ENCODE measurements at regions not wholly inside any gene's neighbourhood (a gene's known extent, or its start where the extent isn't known, plus 50 kb on each side); places are given as distances from the start of the nearest gene placed in this dataset.

GRCh38 chr12:23415180-23415579, 534.3 kb downstream of the SOX5 start:
- Histone ChIP-seq H3K4me3 (ENCODE audit: low read length) (no peak overlapping the region), H3K36me3 (ENCODE audit: control insufficient read depth, insufficient read depth, low read length) (no peaks in the 10 kb centered on the region), H3K27ac (ENCODE audit: low read length) (no peak overlapping the region), H3K4me1 (ENCODE audit: control insufficient read depth, insufficient read depth, low read length) (no peaks in the 10 kb centered on the region), H3K9me3 (ENCODE audit: control insufficient read depth, insufficient read depth, low read length) (no peaks in the 10 kb centered on the region), H3K27me3 (ENCODE audit: control insufficient read depth, insufficient read depth, low read length) (no peaks in the 10 kb centered on the region)
- Mint-ChIP-seq H3K27ac (no peak overlapping the region), H3K4me3 (no peak overlapping the region), H3K36me3 (no peaks in the 10 kb centered on the region), H3K4me1 (no peaks in the 10 kb centered on the region), H3K27me3 (ENCODE audit: low read depth in 2 of 2) (no peaks in the 10 kb centered on the region), H3K9me3 (peaks cover 9 to 20% of the 10 kb centered on the region in 2 donors)
- no peak for DNase-seq
- intact Hi-C loops (cut with micrococcal nuclease) = no loop called here
- TF ChIP-seq CTCF (IDR thresholded peaks at IDR 0.05) = no peak
- ATAC-seq = no peak
- 94% methylated on average over 3 of the region's 3 CpGs for WGBS (ENCODE audit: insufficient coverage)

- Histone ChIP-seq H3K27ac (ENCODE audit: low read length) (no peak overlapping the region), H3K27me3 (ENCODE audit: control insufficient read depth, insufficient read depth, low read length) (no peaks in the 10 kb centered on the region), H3K36me3 (ENCODE audit: control insufficient read depth, insufficient read depth, low read length) (no peaks in the 10 kb centered on the region), H3K4me3 (ENCODE audit: low read length) (no peak overlapping the region), H3K9me3 (ENCODE audit: control insufficient read depth, insufficient read depth, low read length) (no peaks in the 10 kb centered on the region), H3K4me1 (ENCODE audit: control insufficient read depth, insufficient read depth, low read length) (no peaks in the 10 kb centered on the region)
- DNase-seq = no peak
- Mint-ChIP-seq H3K4me3 (no peak overlapping the region), H3K27me3 (ENCODE audit: low read depth in 2 of 2) (no peaks in the 10 kb centered on the region), H3K4me1 (no peaks in the 10 kb centered on the region), H3K9me3 (peaks cover 8 to 12% of the 10 kb centered on the region in 2 donors), H3K27ac (no peak overlapping the region), H3K36me3 (peaks cover 8% of the 10 kb centered on the region)
- no peak for ATAC-seq
- no peak for TF ChIP-seq CTCF (IDR thresholded peaks at IDR 0.05)
- intact Hi-C loops (cut with micrococcal nuclease) = no loop called here
- WGBS (ENCODE audit: insufficient coverage) = 66% methylated on average over 5 of the region's 6 CpGs
Observed at GRCh38 chr12:23421556-23421955, 527.9 kb downstream of the SOX5 start.

GRCh38 chr12:23423097-23423687, 526.3 kb downstream of the SOX5 start:
- intact Hi-C loops (cut with micrococcal nuclease) = no loop called here
- no peak overlapping the region for H3K4me3 Mint-ChIP-seq
- H3K9me3 Mint-ChIP-seq = peaks cover 9 to 20% of the 10 kb centered on the region in 2 donors
- DNase-seq = no peak
- H3K27ac ChIP-seq (ENCODE audit: low read length) = no peak overlapping the region
- no peaks in the 10 kb centered on the region for H3K4me1 ChIP-seq (ENCODE audit: control insufficient read depth, insufficient read depth, low read length)
- H3K27me3 Mint-ChIP-seq (ENCODE audit: low read depth in 2 of 2) = no peaks in the 10 kb centered on the region
- H3K27me3 ChIP-seq (ENCODE audit: control insufficient read depth, insufficient read depth, low read length) = no peaks in the 10 kb centered on the region
- peaks cover 8% of the 10 kb centered on the region for H3K36me3 Mint-ChIP-seq
- no peak for ATAC-seq
- no peak overlapping the region for H3K4me3 ChIP-seq (ENCODE audit: low read length)
- no peaks in the 10 kb centered on the region for H3K4me1 Mint-ChIP-seq
- no peaks in the 10 kb centered on the region for H3K36me3 ChIP-seq (ENCODE audit: control insufficient read depth, insufficient read depth, low read length)
- no peak for TF ChIP-seq CTCF (IDR thresholded peaks at IDR 0.05)
- H3K9me3 ChIP-seq (ENCODE audit: control insufficient read depth, insufficient read depth, low read length) = no peaks in the 10 kb centered on the region
- H3K27ac Mint-ChIP-seq = no peak overlapping the region
- 91% methylated on average over 5 of the region's 5 CpGs for WGBS (ENCODE audit: insufficient coverage)

GRCh38 chr12:23423796-23424195, 525.7 kb downstream of the SOX5 start:
- 86% methylated on average over 1 of the region's 2 CpGs for WGBS (ENCODE audit: insufficient coverage)
- H3K36me3 Mint-ChIP-seq = peaks cover 8% of the 10 kb centered on the region
- no peaks in the 10 kb centered on the region for H3K4me1 ChIP-seq (ENCODE audit: control insufficient read depth, insufficient read depth, low read length)
- no peaks in the 10 kb centered on the region for H3K36me3 ChIP-seq (ENCODE audit: control insufficient read depth, insufficient read depth, low read length)
- intact Hi-C loops (cut with micrococcal nuclease) = no loop called here
- H3K27ac ChIP-seq (ENCODE audit: low read length) = no peak overlapping the region
- no peak overlapping the region for H3K4me3 ChIP-seq (ENCODE audit: low read length)
- no peaks in the 10 kb centered on the region for H3K9me3 ChIP-seq (ENCODE audit: control insufficient read depth, insufficient read depth, low read length)
- no peaks in the 10 kb centered on the region for H3K27me3 ChIP-seq (ENCODE audit: control insufficient read depth, insufficient read depth, low read length)
- no peak overlapping the region for H3K4me3 Mint-ChIP-seq
- no peak for TF ChIP-seq CTCF (IDR thresholded peaks at IDR 0.05)
- DNase-seq (no peak), ATAC-seq (no peak)
- H3K27ac Mint-ChIP-seq = no peak overlapping the region
- peaks cover 9 to 20% of the 10 kb centered on the region in 2 donors for H3K9me3 Mint-ChIP-seq
- no peaks in the 10 kb centered on the region for H3K27me3 Mint-ChIP-seq (ENCODE audit: low read depth in 2 of 2)
- no peaks in the 10 kb centered on the region for H3K4me1 Mint-ChIP-seq
